ENCODE measurements at regions not wholly inside any gene's neighbourhood (a gene's known extent, or its start where the extent isn't known, plus 50 kb on each side); places are given as distances from the start of the nearest gene placed in this dataset.

- TF ChIP-seq CTCF (IDR thresholded peaks at IDR 0.05), result no peak
- TF ChIP-seq POLR2A (IDR thresholded peaks at IDR 0.05), result no peak
Observed at GRCh38 chr2:161010503-161011015, 149.7 kb upstream of the TANK start.

All from tibial nerve (tissue), 3 donors.